Calu3 (cell line): ENCODE measurements at regions not wholly inside any gene's neighbourhood (a gene's known extent, or its start where the extent isn't known, plus 50 kb on each side); places are given as distances from the start of the nearest gene placed in this dataset.

Experiments
- BruUV-seq: library from RNA; stranded (reverse); fragments of 400-500 nt; replicated peaks from 2 replicates; lab custom pipeline; 2021; lab: Mats Ljungman, UMichigan
- CTCF ChIA-PET: fragments of 300-600 bp; sonication (Branson Sonifier 250); formaldehyde crosslinking; loops from one replicate; lab custom pipeline; 2022; ENCODE audit warnings: antibody characterized with exemption; lab: Charles Lee
- DNase-seq: peaks from one replicate; pipeline ENCODE4 v3.0.0; 2022
- H3K27ac Mint-ChIP-seq: one replicate; pipeline ENCODE4 v1.8.0; 2022; ENCODE audit warnings: mixed read lengths; ENCODE audit not compliant: unreplicated experiment
- H3K27me3 Mint-ChIP-seq: one replicate; pipeline ENCODE4 v1.8.0; 2022; ENCODE audit warnings: mixed read lengths; ENCODE audit not compliant: unreplicated experiment
- H3K36me3 Mint-ChIP-seq: one replicate; pipeline ENCODE4 v1.8.0; 2022; ENCODE audit warnings: mild to moderate bottlenecking, moderate library complexity, mixed read lengths; ENCODE audit not compliant: insufficient read depth, unreplicated experiment
- H3K4me1 Mint-ChIP-seq: one replicate; pipeline ENCODE4 v1.8.0; 2022; ENCODE audit warnings: mild to moderate bottlenecking, low read depth, mixed read lengths; ENCODE audit not compliant: unreplicated experiment
- H3K4me3 Mint-ChIP-seq: one replicate; pipeline ENCODE4 v1.8.0; 2022; ENCODE audit warnings: mild to moderate bottlenecking, low read depth, moderate library complexity, mixed read lengths; ENCODE audit not compliant: unreplicated experiment
- H3K9me3 Mint-ChIP-seq: one replicate; pipeline ENCODE4 v1.8.0; 2022; ENCODE audit warnings: low read depth, mixed read lengths; ENCODE audit not compliant: unreplicated experiment
- intact Hi-C: fragments of 100-400 bp; cut with micrococcal nuclease; formaldehyde crosslinking; loops from one replicate; pipeline ENCODE4 v1.10.0; 2022; ENCODE audit not compliant: unreplicated experiment
- TF ChIP-seq, protein P1 (sequence below): fragments of 200-600 bp; IDR thresholded peaks from one replicate; pipeline ENCODE4 v1.8.0; 2022; ENCODE audit warnings: antibody characterized with exemption; ENCODE audit not compliant: unreplicated experiment

DNA sequence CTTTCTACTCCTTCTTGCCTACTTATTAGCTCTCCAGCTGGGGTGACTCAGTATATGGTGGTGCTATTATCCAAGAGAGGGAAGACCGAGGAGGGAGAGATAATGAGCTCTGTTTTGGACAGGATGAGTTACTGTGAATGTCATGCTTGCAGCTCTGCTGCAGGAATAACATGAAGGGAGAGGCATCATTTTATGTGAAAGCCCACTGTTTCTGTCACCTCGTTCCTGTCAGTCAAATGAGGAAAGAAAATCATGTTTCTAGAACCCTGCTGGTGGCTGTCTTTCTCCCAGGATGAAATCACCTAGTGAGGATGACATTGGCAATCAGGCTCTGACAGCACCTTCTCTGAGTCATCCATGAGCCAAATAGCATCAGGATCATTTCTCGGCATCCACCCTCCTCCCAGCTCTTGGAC is 1291.6 kb upstream of the AUTS2 start:
- TF ChIP-seq, protein P1, sequence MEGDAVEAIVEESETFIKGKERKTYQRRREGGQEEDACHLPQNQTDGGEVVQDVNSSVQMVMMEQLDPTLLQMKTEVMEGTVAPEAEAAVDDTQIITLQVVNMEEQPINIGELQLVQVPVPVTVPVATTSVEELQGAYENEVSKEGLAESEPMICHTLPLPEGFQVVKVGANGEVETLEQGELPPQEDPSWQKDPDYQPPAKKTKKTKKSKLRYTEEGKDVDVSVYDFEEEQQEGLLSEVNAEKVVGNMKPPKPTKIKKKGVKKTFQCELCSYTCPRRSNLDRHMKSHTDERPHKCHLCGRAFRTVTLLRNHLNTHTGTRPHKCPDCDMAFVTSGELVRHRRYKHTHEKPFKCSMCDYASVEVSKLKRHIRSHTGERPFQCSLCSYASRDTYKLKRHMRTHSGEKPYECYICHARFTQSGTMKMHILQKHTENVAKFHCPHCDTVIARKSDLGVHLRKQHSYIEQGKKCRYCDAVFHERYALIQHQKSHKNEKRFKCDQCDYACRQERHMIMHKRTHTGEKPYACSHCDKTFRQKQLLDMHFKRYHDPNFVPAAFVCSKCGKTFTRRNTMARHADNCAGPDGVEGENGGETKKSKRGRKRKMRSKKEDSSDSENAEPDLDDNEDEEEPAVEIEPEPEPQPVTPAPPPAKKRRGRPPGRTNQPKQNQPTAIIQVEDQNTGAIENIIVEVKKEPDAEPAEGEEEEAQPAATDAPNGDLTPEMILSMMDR: no peak
- Mint-ChIP-seq H3K27ac (no peak overlapping the region), H3K27me3 (no peaks in the 10 kb centered on the region), H3K9me3 (peaks cover 8% of the 10 kb centered on the region), H3K4me1 (no peaks in the 10 kb centered on the region), H3K4me3 (no peak overlapping the region), H3K36me3 (no peaks in the 10 kb centered on the region)
- intact Hi-C loops: no loop called here
- no peak for DNase-seq
- BruUV-seq: no TSS peak
- CTCF ChIA-PET: no interaction called here

DNA sequence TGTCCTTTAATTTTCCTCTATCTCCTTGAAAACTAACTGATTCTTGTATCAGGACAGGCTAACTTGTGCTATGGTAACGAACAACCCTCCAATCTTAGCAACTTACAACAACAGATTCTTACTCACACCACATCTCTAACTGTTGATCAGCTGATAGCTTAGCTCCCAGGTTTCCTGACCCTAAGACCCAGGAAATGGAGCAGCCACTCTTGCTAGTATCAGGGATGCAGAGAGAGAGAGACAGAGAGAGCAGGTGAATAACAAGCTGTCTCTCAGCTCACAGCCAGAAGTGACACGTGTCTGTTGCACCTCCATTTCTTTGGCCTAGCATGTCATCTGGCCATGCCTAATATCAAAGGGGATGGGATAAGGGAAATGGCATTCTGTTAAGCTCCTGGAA is 1289.0 kb upstream of the AUTS2 start:
- Mint-ChIP-seq H3K4me1 (no peaks in the 10 kb centered on the region), H3K27ac (no peak overlapping the region), H3K36me3 (no peaks in the 10 kb centered on the region), H3K4me3 (no peak overlapping the region), H3K9me3 (peaks cover 10% of the 10 kb centered on the region), H3K27me3 (no peaks in the 10 kb centered on the region)
- CTCF ChIA-PET: no interaction called here
- TF ChIP-seq, protein P1: no peak
- intact Hi-C loops: no loop called here
- BruUV-seq: no TSS peak
- no peak for DNase-seq

DNA sequence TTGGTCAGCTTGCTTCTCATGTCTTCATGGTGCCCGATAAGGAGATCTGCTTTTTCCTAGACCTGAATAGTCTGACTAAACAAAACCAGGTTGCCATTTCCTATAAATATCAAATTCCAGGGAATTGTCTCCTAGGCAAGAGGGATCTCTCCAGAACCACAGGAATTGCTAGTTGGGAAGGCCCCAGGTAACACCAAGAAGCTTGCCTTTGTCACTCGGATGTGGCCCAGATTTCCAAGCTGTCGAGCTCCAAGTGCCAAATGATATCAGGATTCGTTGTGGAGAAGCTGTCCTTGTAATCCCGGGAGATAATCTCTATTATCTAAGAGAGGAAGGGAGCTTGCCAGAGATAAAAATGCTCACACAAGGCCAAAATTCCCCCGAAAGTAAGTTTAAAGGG is 1288.5 kb upstream of the AUTS2 start:
- no peaks in the 10 kb centered on the region for H3K27me3 Mint-ChIP-seq
- no peaks in the 10 kb centered on the region for H3K36me3 Mint-ChIP-seq
- no peaks in the 10 kb centered on the region for H3K4me1 Mint-ChIP-seq
- H3K4me3 Mint-ChIP-seq: no peak overlapping the region
- intact Hi-C loops: no loop called here
- H3K27ac Mint-ChIP-seq: no peak overlapping the region
- H3K9me3 Mint-ChIP-seq: peaks cover 9% of the 10 kb centered on the region
- no TSS peak for BruUV-seq
- CTCF ChIA-PET: no interaction called here
- no peak for DNase-seq
- TF ChIP-seq, protein P1: no peak

DNA sequence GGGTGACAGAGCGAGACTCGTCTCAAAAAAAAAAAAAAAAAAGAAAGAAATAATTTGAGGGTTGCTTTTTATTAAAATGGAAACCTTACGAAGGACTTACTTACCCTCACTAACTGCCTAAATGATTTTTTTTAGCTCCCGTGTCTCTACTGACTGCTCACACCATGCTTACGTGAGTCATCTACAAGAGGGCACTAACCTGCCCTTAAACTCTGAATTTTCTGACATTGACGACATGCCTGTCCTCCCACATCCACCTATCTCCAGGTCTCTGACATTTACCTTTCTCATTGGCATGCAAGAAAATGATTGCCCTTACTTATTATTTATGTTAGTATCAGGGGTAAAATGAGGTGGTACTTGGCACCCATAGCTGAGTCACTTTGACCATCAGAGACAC is 1286.3 kb upstream of the AUTS2 start:
- Mint-ChIP-seq H3K27ac (no peak overlapping the region), H3K9me3 (peaks cover 9% of the 10 kb centered on the region), H3K4me1 (no peaks in the 10 kb centered on the region), H3K4me3 (no peak overlapping the region), H3K27me3 (no peaks in the 10 kb centered on the region), H3K36me3 (no peaks in the 10 kb centered on the region)
- intact Hi-C loops: no loop called here
- no TSS peak for BruUV-seq
- CTCF ChIA-PET: no interaction called here
- no peak for DNase-seq
- TF ChIP-seq, protein P1: no peak
